Mucosa of descending colon (tissue), 3 donors: ENCODE measurements at regions not wholly inside any gene's neighbourhood (a gene's known extent, or its start where the extent isn't known, plus 50 kb on each side); places are given as distances from the start of the nearest gene placed in this dataset.
"Not testable (repeated sequence)": the region's sequence is repeated elsewhere in the genome, so short reads cannot be mapped to it uniquely, and the experiment has no call there.

Experiments
- ATAC-seq: fragments of 200-7000 bp; cut with Tn5 transposase; one replicate; pipeline ENCODE4 v1.9.1; 2020; ENCODE audit warnings: mild to moderate bottlenecking, moderate library complexity
- DNase-seq, 3 donors: peaks; one replicate each; pipeline ENCODE4 v3.0.0-alpha.2; 2020
- H3K36me3 ChIP-seq: fragments of 200-600 bp; one replicate; pipeline ENCODE4 v1.8.0; 2021; ENCODE audit warnings: low read depth, mild to moderate bottlenecking
- H3K4me1 ChIP-seq: fragments of 200-600 bp; one replicate; pipeline ENCODE4 v1.8.0; 2021; ENCODE audit warnings: low read depth, mild to moderate bottlenecking
- H3K4me3 ChIP-seq: fragments of 200-600 bp; one replicate; pipeline ENCODE4 v1.8.0; 2021; ENCODE audit warnings: mild to moderate bottlenecking
- H3K9me3 ChIP-seq: fragments of 200-600 bp; one replicate; pipeline ENCODE4 v1.8.0; 2021; ENCODE audit warnings: mild to moderate bottlenecking
- intact Hi-C, 2 donors: fragments of 100-400 bp; cut with DNase I in 1 of 2; cut with micrococcal nuclease in 1 of 2; formaldehyde crosslinking; loops; one replicate each; pipeline versions ENCODE4 v1.11.0 to v1.11.1; 2022; cut with DNase I, micrococcal nuclease
- TF ChIP-seq, protein P1 (sequence below): fragments of 200-600 bp; IDR thresholded peaks from one replicate; pipeline ENCODE4 v1.8.0; 2022; ENCODE audit warnings: antibody characterized with exemption, mild to moderate bottlenecking
- donor health status: DM: no; HTN: no; CAD: no; lungs with moderate emphysema.
- donor health status: DM: no; HTN: no; CAD: no.
- donor health status: DM: no; HTN: yes; CAD: no.

DNA sequence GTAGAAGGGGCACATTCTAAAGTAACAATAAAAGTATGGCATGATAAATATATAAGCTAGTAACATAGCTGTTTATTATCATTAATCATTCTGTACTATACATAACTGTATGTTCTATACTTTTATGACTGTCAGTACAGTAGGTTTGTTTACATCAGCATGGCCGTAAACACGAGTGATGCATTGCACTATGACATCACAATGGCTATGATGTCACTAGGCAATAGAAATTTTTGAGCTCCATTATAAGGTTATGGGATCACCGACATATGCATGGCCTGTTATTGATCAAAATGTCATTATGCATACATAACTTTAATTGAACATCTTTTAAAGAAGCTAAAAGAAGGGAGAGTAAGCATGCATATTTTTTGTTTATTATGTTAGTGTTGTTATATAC, 200.1 kb upstream of the SHH start:
- H3K4me1 ChIP-seq, result no peaks in the 10 kb centered on the region
- no peaks in the 10 kb centered on the region for H3K9me3 ChIP-seq
- no peak overlapping the region for H3K4me3 ChIP-seq
- DNase-seq (no peak), ATAC-seq (no peak)
- intact Hi-C loops, result no loop called here
- TF ChIP-seq, protein P1, sequence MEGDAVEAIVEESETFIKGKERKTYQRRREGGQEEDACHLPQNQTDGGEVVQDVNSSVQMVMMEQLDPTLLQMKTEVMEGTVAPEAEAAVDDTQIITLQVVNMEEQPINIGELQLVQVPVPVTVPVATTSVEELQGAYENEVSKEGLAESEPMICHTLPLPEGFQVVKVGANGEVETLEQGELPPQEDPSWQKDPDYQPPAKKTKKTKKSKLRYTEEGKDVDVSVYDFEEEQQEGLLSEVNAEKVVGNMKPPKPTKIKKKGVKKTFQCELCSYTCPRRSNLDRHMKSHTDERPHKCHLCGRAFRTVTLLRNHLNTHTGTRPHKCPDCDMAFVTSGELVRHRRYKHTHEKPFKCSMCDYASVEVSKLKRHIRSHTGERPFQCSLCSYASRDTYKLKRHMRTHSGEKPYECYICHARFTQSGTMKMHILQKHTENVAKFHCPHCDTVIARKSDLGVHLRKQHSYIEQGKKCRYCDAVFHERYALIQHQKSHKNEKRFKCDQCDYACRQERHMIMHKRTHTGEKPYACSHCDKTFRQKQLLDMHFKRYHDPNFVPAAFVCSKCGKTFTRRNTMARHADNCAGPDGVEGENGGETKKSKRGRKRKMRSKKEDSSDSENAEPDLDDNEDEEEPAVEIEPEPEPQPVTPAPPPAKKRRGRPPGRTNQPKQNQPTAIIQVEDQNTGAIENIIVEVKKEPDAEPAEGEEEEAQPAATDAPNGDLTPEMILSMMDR, result no peak
- no peaks in the 10 kb centered on the region for H3K36me3 ChIP-seq

DNA sequence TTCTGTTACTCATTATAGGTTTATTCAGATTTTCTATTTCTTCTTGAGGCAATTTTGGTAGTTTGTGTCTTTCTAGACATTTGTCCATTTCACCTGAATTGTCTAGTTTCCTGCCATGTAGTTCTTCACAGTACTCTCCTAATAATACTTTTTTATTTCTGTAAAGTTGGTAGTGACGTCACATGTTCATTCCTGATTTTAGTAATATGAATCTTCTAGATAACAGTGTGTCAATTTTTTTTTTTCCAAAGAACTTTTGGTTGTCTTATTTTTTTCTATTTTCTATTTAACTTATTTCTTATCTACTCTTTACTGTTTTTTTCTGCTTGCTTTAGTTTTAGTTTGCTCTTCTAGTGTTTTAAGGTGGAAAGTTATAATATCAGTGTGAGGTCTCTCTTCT, 197.3 kb upstream of the SHH start:
- TF ChIP-seq, protein P1, result no peak
- no peaks in the 10 kb centered on the region for H3K9me3 ChIP-seq
- DNase-seq (no peak), ATAC-seq (no peak)
- no peak overlapping the region for H3K4me3 ChIP-seq
- intact Hi-C loops, result no loop called here
- no peaks in the 10 kb centered on the region for H3K36me3 ChIP-seq
- no peaks in the 10 kb centered on the region for H3K4me1 ChIP-seq

DNA sequence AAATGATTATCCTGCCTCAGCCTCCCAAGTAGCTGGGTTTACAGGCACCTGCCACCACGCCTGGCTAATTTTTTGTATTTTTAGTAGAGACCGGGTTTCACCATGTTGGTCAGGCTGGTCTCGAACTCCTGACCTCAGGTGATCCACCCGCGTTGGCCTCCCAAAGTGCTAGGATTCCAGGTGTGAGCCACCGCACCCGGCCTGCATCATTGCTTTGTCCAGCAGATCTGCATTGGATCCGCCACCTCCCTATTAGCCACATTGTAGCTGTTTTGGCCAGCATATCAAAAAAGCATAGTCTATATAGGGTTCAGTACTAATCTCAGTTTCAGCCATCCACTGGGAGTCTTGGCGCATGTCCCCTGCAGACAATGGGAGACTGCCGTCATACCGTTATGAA, 194.6 kb upstream of the SHH start:
- peak in 1 of 3 donors; percentile 9 for DNase-seq
- ATAC-seq, H3K9me3 ChIP-seq, H3K36me3 ChIP-seq, H3K4me1 ChIP-seq, intact Hi-C loops, H3K4me3 ChIP-seq: not testable (repeated sequence)

DNA sequence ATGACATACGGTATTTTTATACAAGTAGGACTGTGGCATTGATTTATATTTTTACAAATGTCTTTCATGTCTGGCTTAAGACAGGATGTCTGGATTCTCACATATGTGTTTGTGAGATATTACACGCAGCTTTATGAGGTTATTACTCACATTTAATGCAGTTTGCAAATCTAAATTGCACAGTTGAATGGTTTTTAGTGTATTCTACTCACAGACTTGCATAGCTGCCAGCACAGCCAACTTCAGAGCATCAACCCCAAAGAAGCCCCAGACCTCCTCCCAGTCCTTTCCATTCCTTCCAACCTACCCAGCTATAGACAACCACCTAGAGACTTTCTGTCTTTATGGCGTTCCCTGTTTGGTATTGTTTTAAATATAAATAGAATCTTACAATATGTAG, 193.8 kb upstream of the SHH start:
- no peaks in the 10 kb centered on the region for H3K4me1 ChIP-seq
- TF ChIP-seq, protein P1, result no peak
- no peaks in the 10 kb centered on the region for H3K9me3 ChIP-seq
- no peaks in the 10 kb centered on the region for H3K36me3 ChIP-seq
- DNase-seq (no peak), ATAC-seq (no peak)
- intact Hi-C loops, result no loop called here
- no peak overlapping the region for H3K4me3 ChIP-seq

DNA sequence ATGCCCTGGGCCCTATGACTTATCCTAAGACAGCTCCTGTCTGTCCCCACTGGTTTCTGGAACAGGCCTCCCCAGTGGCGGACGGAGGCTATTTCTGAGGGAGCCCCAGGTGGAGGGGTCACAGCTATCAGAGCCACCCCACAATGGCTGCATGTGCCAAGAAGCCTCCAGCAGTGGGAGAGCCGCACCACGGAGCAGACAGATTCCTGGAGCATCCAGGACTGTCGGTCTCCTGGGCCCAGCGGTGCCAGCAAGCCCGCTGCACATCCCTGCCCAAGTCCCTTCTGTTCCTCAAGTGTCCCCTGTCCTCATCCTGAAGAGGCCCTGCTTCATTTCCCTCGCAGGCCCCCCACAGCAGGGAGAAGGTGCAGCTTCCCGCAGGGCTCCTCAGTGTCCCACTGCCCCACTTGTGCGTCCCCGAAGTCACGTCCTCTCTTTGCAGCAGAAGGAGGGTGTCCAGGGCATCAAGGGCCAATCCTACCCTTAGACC, 193.0 kb upstream of the SHH start:
- intact Hi-C loops, result no loop called here
- Histone ChIP-seq H3K9me3 (no peaks in the 10 kb centered on the region), H3K4me1 (no peaks in the 10 kb centered on the region), H3K4me3 (no peak overlapping the region), H3K36me3 (no peaks in the 10 kb centered on the region)
- DNase-seq (peak in 1 of 3 donors; percentile 15), ATAC-seq (no peak)
- TF ChIP-seq, protein P1, result no peak

DNA sequence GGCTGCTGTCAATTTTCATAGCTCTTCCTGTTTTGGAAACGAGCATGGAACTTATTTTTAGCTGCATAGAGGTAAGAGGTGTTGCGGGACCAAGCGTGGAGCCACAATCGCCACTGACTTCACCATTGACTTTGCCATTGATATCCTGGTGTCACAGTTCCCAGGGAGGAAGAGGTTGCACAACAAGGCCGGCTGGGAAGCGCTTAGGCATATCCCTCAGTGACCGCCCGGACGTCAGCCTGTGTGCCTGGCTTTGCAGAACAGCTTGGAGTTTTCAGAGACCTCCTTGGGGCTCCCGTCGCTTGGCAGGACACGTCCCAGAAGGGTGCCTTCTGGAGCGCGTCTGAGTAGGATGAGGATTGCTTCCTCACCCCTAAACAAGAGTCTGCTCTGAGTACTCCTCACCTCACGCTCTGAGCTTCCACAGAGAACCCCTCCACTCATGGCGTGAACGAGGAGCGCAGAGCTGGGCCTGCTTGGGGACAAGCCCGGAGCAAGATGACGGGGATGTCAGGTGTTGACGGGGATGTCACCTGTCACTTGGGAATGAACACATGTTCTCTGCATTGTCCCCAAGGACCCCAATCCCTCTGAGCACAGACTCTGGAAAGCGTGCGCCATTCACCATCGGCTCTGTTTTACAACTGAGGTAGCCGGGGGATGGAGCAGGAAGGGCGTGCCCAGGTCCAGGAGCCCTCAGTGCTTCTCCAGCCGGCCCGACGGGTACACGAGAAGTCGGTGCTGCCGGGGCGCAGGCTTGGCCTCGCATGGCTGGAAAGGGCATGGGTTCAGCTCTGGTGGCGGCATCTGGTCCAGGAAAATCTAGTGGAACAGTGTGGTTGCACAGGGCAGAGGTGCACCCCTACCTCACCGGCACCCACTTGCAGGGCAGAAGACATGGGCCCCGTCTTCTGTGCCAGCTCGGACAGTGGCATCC, 192.3 kb upstream of the SHH start:
- no peaks in the 10 kb centered on the region for H3K36me3 ChIP-seq
- TF ChIP-seq, protein P1, result no peak
- DNase-seq, result no peak
- no peak for ATAC-seq
- H3K4me1 ChIP-seq, result no peaks in the 10 kb centered on the region
- H3K4me3 ChIP-seq, result no peak overlapping the region
- intact Hi-C loops, result no loop called here
- H3K9me3 ChIP-seq, result no peaks in the 10 kb centered on the region
